Activated naive CD4-positive, alpha-beta T cell treated with anti-CD3 and anti-CD28 coated beads, Interleukin-2, amount 10 ng/mL, durations not matched to agents 7 days and 5 days (primary cell): ENCODE measurements at regions not wholly inside any gene's neighbourhood (a gene's known extent, or its start where the extent isn't known, plus 50 kb on each side); places are given as distances from the start of the nearest gene placed in this dataset.
"Not testable (repeated sequence)": the region's sequence is repeated elsewhere in the genome, so short reads cannot be mapped to it uniquely, and the experiment has no call there.

Source experiments
- CTCF ChIA-PET: fragments of 350-600 bp; sonication (Branson Sonifier 250); formaldehyde crosslinking; loops from one replicate; lab custom pipeline; 2021; ENCODE audit warnings: antibody characterized with exemption; lab: Charles Lee
- DNase-seq: peaks from one replicate; pipeline ENCODE4 v3.0.0-alpha.2; 2020
- H3K27ac Mint-ChIP-seq: one replicate; pipeline ENCODE4 v1.8.0; 2021; ENCODE audit warnings: mild to moderate bottlenecking, moderate library complexity, mixed read lengths
- H3K27me3 Mint-ChIP-seq: one replicate; pipeline ENCODE4 v1.8.0; 2021; ENCODE audit warnings: mild to moderate bottlenecking, mixed read lengths
- H3K36me3 Mint-ChIP-seq: one replicate; pipeline ENCODE4 v1.8.0; 2021; ENCODE audit warnings: mixed read lengths
- H3K4me1 Mint-ChIP-seq: one replicate; pipeline ENCODE4 v1.8.0; 2021; ENCODE audit warnings: mixed read lengths
- H3K4me3 Mint-ChIP-seq: one replicate; pipeline ENCODE4 v1.8.0; 2021; ENCODE audit warnings: mild to moderate bottlenecking, moderate library complexity, mixed read lengths
- H3K9me3 Mint-ChIP-seq: one replicate; pipeline ENCODE4 v1.8.0; 2021; ENCODE audit warnings: mixed read lengths

DNA sequence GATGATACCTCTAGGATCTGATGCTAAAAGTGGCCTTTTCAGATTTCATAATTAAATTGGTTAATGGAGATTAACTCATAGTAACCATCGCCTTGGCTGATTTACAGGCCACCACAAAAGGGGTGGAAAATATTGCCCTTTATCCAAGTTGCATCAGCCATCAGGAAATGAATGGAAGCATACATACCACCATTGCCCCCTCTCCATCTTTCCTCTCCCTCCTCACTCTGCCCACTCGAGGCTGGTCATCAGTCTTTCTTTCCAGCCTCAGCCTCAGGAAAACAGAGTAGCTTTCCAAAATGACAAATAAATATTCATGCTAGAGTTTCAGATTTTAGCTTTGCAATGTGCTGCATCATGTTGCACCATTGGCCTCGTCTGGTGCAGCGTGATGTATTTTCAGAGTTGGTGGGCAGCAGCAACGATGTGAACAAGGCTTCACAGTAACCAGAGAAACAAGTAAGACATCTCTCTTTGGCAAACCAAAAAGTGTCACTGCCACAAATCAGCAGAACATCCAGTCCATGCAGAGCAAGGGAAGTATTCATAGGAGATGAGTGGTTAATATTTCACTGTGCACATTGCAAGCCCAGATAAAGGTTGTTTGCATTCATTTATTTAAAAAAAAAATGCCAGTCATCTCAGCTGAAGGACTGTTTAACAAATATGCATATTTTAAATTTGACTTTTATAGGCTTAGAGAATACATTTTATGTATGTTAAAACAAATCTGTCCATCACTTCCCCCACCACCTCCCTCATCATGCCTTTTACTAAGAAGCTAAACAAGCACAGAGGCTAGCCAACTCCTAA lies 136.7 kb upstream of the FAT3 start:
- no peak for DNase-seq
- CTCF ChIA-PET: no interaction called here
- no peaks in the 10 kb centered on the region for H3K36me3 Mint-ChIP-seq
- no peak overlapping the region for H3K4me3 Mint-ChIP-seq
- no peaks in the 10 kb centered on the region for H3K27me3 Mint-ChIP-seq
- peaks cover 14% of the 10 kb centered on the region for H3K9me3 Mint-ChIP-seq
- H3K27ac Mint-ChIP-seq: no peak overlapping the region
- no peaks in the 10 kb centered on the region for H3K4me1 Mint-ChIP-seq

DNA sequence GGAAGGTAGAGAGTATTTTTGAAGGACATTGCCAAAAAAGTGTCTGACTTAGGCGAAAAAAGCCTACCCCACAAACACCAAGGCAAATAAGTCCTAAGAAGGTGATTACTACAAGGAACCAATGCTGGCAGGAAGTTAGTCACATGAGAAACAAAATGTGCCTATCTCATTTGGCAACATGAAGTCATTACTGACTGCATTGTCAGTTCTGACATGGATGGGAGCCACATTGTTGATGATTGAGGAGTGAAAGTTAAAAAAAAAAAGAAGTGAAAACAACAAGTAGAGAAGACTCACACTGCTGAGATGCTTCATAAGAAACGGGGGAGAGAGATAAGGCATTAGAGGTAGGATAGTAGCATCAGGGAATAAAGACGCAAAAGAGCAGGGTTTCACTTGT lies 141.5 kb upstream of the FAT3 start:
- no peak for DNase-seq
- CTCF ChIA-PET: no interaction called here
- H3K9me3 Mint-ChIP-seq: peaks cover 12% of the 10 kb centered on the region

DNA sequence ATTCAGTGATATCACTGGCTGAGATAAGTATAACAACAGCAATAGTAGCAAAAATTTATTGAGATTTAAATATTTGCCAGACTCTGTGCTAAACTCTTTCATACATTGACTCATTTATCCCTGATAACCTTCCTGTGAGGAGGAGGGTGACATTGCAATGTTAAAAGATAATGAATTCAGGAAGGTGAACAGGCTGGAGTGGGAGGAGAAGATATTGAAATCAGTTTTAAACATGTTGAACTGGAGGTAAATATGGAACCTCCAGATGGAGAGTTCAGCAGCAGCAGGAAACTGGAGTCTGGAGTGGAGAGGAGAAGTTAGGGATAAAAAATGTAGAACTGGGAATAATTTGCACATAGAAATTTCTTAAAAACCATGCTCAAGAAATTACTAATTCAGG lies 142.0 kb upstream of the FAT3 start:
- Mint-ChIP-seq H3K27ac (no peak overlapping the region), H3K27me3 (no peaks in the 10 kb centered on the region), H3K36me3 (no peaks in the 10 kb centered on the region), H3K4me3 (no peak overlapping the region), H3K9me3 (peaks cover 9% of the 10 kb centered on the region), H3K4me1 (no peaks in the 10 kb centered on the region)
- CTCF ChIA-PET: no interaction called here
- no peak for DNase-seq

More for the DNA sequence above, 141.5 kb upstream of the FAT3 start:
- Mint-ChIP-seq H3K27me3 (no peaks in the 10 kb centered on the region), H3K36me3 (no peaks in the 10 kb centered on the region), H3K27ac (no peak overlapping the region), H3K4me3 (no peak overlapping the region), H3K4me1 (no peaks in the 10 kb centered on the region)

DNA sequence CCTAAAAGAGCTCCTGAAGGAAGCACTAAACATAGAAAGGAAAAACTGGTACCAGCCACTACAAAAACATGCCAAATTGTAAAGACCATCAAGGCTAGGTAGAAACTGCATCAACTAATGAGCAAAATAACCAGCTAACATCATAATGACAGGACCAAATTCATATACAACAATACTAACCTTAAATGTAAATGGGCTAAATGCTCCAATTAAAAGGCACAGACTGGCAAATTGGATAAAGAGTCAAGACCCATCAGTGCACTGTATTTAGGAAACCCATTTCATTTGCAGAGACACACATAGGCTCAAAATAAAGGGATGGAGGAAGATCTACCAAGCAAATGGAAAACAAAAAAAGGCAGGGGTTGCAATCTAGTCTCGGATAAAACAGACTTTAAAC lies 150.1 kb upstream of the FAT3 start:
- CTCF ChIA-PET, H3K36me3 Mint-ChIP-seq, DNase-seq, H3K9me3 Mint-ChIP-seq, H3K4me3 Mint-ChIP-seq, H3K27me3 Mint-ChIP-seq, H3K27ac Mint-ChIP-seq, H3K4me1 Mint-ChIP-seq: not testable (repeated sequence)

DNA sequence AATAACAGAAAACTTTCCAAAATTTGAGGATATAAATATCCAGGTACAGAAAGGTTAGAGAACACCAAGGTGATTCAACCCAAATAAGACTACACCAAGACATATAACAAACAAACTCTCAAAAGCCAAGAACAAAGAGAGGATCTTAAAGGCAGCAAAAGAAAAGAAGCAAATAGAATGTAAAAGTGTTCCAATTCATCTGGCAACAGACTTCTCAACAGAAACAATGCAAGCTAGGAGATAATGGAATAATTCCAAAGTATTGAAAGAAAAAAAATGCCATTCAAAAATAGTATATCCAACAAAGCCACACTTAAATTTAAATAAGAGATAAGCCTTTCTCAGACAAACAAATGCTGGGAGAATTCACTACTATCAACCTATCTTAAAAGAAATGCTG lies 153.0 kb upstream of the FAT3 start:
- H3K27me3 Mint-ChIP-seq: no peaks in the 10 kb centered on the region
- CTCF ChIA-PET: no interaction called here
- no peak for DNase-seq
- no peaks in the 10 kb centered on the region for H3K4me1 Mint-ChIP-seq
- H3K9me3 Mint-ChIP-seq: peaks cover 8% of the 10 kb centered on the region
- no peaks in the 10 kb centered on the region for H3K36me3 Mint-ChIP-seq
- no peak overlapping the region for H3K4me3 Mint-ChIP-seq
- H3K27ac Mint-ChIP-seq: no peak overlapping the region

DNA sequence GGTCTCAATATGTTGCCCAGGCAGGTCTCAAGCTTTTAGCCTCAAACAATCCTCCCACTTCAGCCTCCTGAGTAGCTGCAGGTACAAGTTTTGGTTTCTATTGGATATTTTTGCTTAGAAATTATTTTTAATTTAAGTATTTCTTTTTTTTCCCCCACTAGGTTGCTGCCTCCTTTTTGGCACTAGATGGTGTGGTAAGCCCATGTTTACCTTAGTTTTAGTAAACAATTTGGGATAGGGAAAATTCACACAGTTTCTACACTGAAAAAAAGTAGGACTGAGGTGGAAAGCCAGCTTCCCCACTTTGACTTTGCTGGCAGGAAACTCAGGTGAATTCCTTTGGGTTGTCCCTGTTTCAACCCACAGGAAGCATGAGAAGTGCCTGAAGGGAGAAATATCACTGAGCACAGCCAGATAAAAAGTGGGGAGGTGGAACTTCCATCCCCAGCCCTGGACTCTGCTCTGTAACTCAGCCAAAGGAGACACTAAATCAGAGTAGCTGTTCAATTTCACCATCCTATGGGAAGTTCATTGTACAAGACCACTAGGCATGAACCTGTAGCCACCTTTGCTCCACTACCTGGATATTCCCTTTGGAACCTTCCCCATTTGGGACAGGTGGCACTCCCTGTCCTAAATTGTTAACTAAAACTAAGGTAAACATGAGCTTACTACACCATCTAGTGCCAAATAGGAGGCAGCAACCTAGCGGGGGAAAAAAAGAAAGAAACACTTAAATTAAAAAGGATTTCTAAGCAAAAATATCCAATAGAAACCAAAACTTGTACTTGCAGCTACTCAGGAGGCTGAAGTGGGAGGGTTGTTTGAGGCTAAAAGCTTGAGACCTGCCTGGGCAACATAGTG lies 154.4 kb upstream of the FAT3 start:
- Mint-ChIP-seq H3K27me3 (no peaks in the 10 kb centered on the region), H3K36me3 (no peaks in the 10 kb centered on the region), H3K4me1 (no peaks in the 10 kb centered on the region), H3K4me3 (no peak overlapping the region), H3K27ac (no peak overlapping the region), H3K9me3 (peaks cover 8% of the 10 kb centered on the region)
- CTCF ChIA-PET: no interaction called here
- DNase-seq: no peak

DNA sequence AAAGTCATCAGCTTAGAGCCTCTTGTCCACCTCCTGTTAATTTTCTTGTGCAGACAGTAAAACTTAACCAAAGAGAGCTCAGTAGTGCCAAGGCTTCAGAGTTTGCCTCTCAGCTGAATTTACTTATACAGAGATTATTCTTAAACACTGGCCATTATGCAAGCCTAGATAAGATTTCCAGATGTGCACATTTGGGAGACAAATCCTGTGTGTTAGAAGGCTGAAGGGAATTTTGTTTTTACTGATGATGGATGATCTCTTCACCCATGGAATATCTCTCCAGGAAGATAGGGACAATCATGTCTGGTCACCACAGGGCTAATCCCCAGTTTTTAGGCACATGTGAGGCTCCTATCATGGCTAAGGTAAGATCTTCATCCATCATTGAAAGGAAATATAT lies 157.6 kb upstream of the FAT3 start:
- H3K27ac Mint-ChIP-seq: no peak overlapping the region
- no peak overlapping the region for H3K4me3 Mint-ChIP-seq
- CTCF ChIA-PET: no interaction called here
- peaks cover 11% of the 10 kb centered on the region for H3K9me3 Mint-ChIP-seq
- H3K4me1 Mint-ChIP-seq: no peaks in the 10 kb centered on the region
- H3K36me3 Mint-ChIP-seq: no peaks in the 10 kb centered on the region
- no peak for DNase-seq
- H3K27me3 Mint-ChIP-seq: no peaks in the 10 kb centered on the region

DNA sequence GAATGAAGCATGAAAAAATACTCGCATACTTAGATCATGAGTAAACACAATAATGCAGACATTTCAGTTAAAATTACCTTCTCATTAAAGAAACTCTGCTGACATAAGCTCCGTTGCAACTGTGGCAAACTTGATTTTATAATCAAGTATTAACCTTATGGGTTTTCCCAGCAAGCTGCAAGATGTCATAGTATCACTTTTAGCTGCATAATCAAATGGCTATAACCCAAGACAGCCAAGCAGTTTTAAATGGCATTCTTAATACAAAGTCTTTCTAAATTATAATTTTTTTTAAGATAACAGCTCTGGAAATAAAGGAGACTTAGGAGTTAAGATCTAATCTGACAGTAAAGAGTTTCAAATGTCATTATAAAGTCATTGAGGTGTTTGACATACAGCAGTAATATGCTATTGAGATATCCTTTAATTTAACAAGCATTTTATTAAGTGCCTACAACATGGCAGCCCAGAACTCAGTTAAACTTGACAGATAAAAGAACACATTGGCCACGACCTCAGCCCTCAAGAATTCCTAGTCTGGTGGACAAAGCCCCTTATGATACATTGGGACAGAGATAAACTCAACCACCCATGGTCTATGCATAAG lies 163.1 kb upstream of the FAT3 start:
- no peaks in the 10 kb centered on the region for H3K4me1 Mint-ChIP-seq
- H3K27me3 Mint-ChIP-seq: no peaks in the 10 kb centered on the region
- H3K36me3 Mint-ChIP-seq: no peaks in the 10 kb centered on the region
- no peak overlapping the region for H3K4me3 Mint-ChIP-seq
- no peak for DNase-seq
- H3K9me3 Mint-ChIP-seq: peaks cover 3% of the 10 kb centered on the region
- CTCF ChIA-PET: no interaction called here
- H3K27ac Mint-ChIP-seq: no peak overlapping the region

DNA sequence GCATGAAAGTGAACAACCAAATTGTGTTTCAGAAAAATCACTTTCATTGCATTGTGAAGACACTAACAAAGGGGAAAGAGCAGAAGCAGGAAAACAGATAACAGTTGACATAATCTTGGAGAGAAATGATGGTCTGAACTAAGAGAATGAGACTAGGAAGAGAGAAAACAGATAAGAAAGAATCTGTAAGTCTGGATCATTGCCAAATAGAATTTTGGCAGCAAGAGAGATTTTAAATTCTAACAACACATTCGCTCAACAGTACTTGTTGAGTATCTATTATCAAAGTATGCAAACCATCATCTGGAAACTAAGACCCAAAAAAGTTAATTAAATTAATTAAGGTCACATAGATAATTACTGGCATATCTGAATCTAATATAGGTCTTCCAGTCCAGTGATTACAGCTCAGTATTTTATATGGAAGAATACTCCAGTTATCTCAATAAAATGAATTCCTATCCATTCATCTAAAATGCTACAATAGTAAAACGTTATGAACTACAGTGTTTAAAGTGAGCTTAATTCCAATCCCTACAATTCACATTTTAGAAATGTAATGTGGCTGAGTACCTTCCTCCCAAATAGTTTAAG lies 166.7 kb upstream of the FAT3 start:
- Mint-ChIP-seq H3K36me3 (no peaks in the 10 kb centered on the region), H3K4me1 (no peaks in the 10 kb centered on the region), H3K4me3 (no peak overlapping the region), H3K27ac (no peak overlapping the region), H3K9me3 (peaks cover 3% of the 10 kb centered on the region), H3K27me3 (no peaks in the 10 kb centered on the region)
- DNase-seq: no peak
- CTCF ChIA-PET: no interaction called here

DNA sequence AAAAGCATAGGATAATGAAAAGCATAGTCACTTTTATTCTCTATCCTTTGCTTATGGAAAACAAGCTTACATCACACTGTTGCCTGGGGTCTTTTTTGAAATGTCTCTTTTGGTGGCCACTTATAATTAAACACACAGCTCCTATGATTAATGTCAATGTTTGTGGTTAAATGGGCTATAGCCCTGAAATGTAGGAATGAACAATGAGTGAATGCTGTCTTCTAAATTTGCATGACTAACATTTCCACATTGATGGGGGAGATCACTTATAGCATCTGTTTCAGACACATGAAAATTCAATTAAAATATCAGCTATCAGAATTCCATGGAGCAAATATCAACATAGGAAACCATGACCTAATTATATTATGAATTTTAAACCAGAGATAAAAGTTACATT lies 171.4 kb upstream of the FAT3 start:
- CTCF ChIA-PET: no interaction called here
- DNase-seq: no peak
- no peaks in the 10 kb centered on the region for H3K4me1 Mint-ChIP-seq
- H3K27ac Mint-ChIP-seq: no peak overlapping the region
- H3K9me3 Mint-ChIP-seq: no peaks in the 10 kb centered on the region
- no peaks in the 10 kb centered on the region for H3K27me3 Mint-ChIP-seq
- no peaks in the 10 kb centered on the region for H3K36me3 Mint-ChIP-seq
- H3K4me3 Mint-ChIP-seq: no peak overlapping the region

DNA sequence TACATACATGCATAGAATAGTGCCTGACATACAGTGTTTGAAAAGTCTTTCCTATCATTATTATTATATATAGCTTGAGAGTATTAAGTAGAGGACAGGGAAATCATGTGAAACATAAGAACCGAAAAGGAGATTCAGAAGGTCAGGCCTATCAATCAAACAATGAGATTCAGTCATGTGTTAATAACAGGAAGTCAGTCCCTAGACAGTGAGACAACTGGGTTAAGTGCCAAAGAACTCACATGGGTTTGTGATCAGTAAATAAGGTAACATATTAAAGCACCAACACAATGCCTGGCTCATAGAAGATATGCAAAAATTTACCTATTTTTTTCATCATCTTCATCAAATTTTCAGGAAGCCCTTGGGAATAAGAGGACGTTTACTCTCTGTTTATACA lies 174.3 kb upstream of the FAT3 start:
- Mint-ChIP-seq H3K27me3 (no peaks in the 10 kb centered on the region), H3K4me3 (no peak overlapping the region), H3K36me3 (no peaks in the 10 kb centered on the region), H3K9me3 (no peaks in the 10 kb centered on the region), H3K27ac (no peak overlapping the region), H3K4me1 (no peaks in the 10 kb centered on the region)
- CTCF ChIA-PET: no interaction called here
- no peak for DNase-seq

DNA sequence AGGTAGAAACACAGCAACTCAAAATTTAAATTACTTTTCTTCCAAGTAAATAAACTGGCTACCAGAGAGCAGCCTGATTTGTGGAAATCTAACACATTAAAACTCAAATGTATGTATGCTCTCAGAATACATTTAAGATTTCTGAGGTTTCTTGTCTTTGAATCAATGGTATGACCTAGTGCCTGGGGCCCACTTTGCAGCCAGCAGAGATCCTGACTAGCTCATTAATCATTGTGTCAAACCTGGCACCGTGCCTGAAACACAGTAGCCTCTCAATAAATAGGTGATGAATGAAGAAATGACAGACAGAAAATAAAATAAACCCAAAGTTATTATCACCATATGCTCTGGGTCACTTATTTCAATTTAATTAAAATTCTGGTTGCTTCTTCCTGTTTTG lies 176.2 kb upstream of the FAT3 start:
- CTCF ChIA-PET: no interaction called here
- DNase-seq: no peak
- Mint-ChIP-seq H3K36me3 (no peaks in the 10 kb centered on the region), H3K27ac (no peak overlapping the region), H3K4me1 (no peaks in the 10 kb centered on the region), H3K27me3 (no peaks in the 10 kb centered on the region), H3K4me3 (no peak overlapping the region), H3K9me3 (no peaks in the 10 kb centered on the region)

DNA sequence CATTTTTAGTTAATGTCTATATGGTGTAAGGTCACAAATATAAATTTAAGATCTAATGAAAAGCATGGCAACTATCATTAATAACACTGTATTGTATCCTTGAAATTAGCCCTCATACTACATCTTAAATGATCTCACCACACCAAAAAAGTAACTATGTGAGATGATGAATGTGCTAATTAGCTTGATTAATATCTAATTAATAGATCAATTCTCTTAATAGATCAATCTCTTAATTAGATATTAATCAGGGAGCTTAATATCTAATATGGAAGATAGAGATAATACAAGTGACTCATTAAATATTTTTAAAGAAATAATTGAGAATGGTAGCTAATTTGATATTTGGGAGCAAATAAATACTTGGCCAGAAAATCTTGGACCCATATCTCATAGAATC lies 178.5 kb upstream of the FAT3 start:
- H3K27me3 Mint-ChIP-seq: no peaks in the 10 kb centered on the region
- DNase-seq: no peak
- CTCF ChIA-PET: no interaction called here
- no peak overlapping the region for H3K4me3 Mint-ChIP-seq
- H3K36me3 Mint-ChIP-seq: no peaks in the 10 kb centered on the region
- peaks cover 5% of the 10 kb centered on the region for H3K9me3 Mint-ChIP-seq
- no peaks in the 10 kb centered on the region for H3K4me1 Mint-ChIP-seq
- no peak overlapping the region for H3K27ac Mint-ChIP-seq

DNA sequence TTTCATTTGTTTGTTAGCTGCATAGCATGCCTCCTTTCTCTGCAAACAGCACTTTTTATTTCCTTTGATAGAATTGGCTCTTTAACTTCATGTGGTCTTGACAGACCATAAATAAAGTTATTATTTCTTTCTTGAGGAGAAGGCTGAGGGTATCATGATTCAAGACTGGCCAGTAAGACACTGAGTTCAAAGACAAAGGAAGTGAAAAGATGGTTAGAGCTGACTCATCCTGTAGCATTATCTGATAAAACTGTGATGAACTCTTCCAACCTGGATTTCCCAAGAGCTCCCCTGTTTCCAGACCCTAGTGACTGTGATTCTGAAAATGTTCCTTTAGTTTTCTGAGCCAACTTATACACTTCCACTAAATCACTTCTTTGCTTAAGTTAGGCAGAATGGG lies 179.3 kb upstream of the FAT3 start:
- DNase-seq: no peak
- CTCF ChIA-PET: no interaction called here
- H3K27ac Mint-ChIP-seq: no peak overlapping the region
- no peak overlapping the region for H3K4me3 Mint-ChIP-seq
- H3K36me3 Mint-ChIP-seq: no peaks in the 10 kb centered on the region
- H3K4me1 Mint-ChIP-seq: no peaks in the 10 kb centered on the region
- H3K27me3 Mint-ChIP-seq: no peaks in the 10 kb centered on the region
- peaks cover 5% of the 10 kb centered on the region for H3K9me3 Mint-ChIP-seq
